HG02759 (cell line): ENCODE measurements at regions not wholly inside any gene's neighbourhood (a gene's known extent, or its start where the extent isn't known, plus 50 kb on each side); places are given as distances from the start of the nearest gene placed in this dataset.

Experiments
- ATAC-seq: cut with Tn5 transposase; IDR thresholded peaks from one replicate; pipeline ENCODE4 v1.9.1; 2021; ENCODE audit warnings: mild to moderate bottlenecking, moderate library complexity; ENCODE audit not compliant: unreplicated experiment

- no peak for ATAC-seq
Observed at GRCh38 chr22:47748957-47749356, 986.5 kb downstream of the TBC1D22A start.

- no peak for ATAC-seq
Observed at GRCh38 chr22:47748271-47748670, 985.8 kb downstream of the TBC1D22A start.

- no peak for ATAC-seq
Observed at GRCh38 chr22:47740109-47740805, 977.8 kb downstream of the TBC1D22A start.

GRCh38 chr22:47739291-47740015, 977.0 kb downstream of the TBC1D22A start:
- no peak for ATAC-seq

GRCh38 chr22:47738472-47739013, 976.1 kb downstream of the TBC1D22A start:
- no peak for ATAC-seq

GRCh38 chr22:47736186-47737034, 974.0 kb downstream of the TBC1D22A start:
- no peak for ATAC-seq

- no peak for ATAC-seq
Observed at GRCh38 chr22:47734511-47734910, 972.1 kb downstream of the TBC1D22A start.

- ATAC-seq: no peak
Observed at GRCh38 chr22:47727641-47728040, 965.2 kb downstream of the TBC1D22A start.

- no peak for ATAC-seq
Observed at GRCh38 chr22:47724751-47725150, 962.3 kb downstream of the TBC1D22A start.

- no peak for ATAC-seq
Observed at GRCh38 chr22:47724030-47724429, 961.6 kb downstream of the TBC1D22A start.

GRCh38 chr22:47718337-47718736, 955.9 kb downstream of the TBC1D22A start:
- ATAC-seq: no peak

GRCh38 chr22:47716890-47717615, 954.6 kb downstream of the TBC1D22A start:
- no peak for ATAC-seq

- ATAC-seq: no peak
Observed at GRCh38 chr22:47715866-47716578, 953.6 kb downstream of the TBC1D22A start.

- ATAC-seq: no peak
Observed at GRCh38 chr22:47713941-47714340, 951.5 kb downstream of the TBC1D22A start.

GRCh38 chr22:47710135-47710534, 947.7 kb downstream of the TBC1D22A start:
- no peak for ATAC-seq

- ATAC-seq: no peak
Observed at GRCh38 chr22:47705350-47705749, 942.9 kb downstream of the TBC1D22A start.

GRCh38 chr22:47698906-47699305, 936.5 kb downstream of the TBC1D22A start:
- ATAC-seq: no peak

- no peak for ATAC-seq
Observed at GRCh38 chr22:47697861-47698260, 935.4 kb downstream of the TBC1D22A start.

GRCh38 chr22:47696776-47697175, 934.3 kb downstream of the TBC1D22A start:
- no peak for ATAC-seq

- no peak for ATAC-seq
Observed at GRCh38 chr22:47695176-47695575, 932.7 kb downstream of the TBC1D22A start.
